ENCODE measurements at regions not wholly inside any gene's neighbourhood (a gene's known extent, or its start where the extent isn't known, plus 50 kb on each side); places are given as distances from the start of the nearest gene placed in this dataset.
"Not testable (repeated sequence)": the region's sequence is repeated elsewhere in the genome, so short reads cannot be mapped to it uniquely, and the experiment has no call there.

DNA sequence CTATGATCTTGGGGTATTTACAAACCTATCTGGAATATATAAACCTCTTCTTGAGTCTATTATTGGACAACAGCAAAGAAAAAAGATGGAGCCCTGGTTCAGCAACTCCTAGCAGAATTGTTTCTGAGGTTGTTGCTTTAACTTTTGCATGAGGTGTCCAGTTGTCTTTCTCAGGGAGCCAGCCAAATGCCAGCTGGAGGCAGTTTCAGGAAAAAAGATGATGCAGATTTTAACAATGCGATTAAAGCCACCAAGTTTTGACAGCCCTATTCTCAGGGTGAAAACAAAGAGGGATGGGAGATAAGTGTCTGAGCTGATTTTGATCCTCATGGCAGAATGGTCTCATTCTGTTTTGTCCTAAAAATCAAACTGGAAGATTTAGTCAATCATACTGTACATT lies 181.6 kb upstream of the RASGRP1 start:
- no peak for DNase-seq

DNA sequence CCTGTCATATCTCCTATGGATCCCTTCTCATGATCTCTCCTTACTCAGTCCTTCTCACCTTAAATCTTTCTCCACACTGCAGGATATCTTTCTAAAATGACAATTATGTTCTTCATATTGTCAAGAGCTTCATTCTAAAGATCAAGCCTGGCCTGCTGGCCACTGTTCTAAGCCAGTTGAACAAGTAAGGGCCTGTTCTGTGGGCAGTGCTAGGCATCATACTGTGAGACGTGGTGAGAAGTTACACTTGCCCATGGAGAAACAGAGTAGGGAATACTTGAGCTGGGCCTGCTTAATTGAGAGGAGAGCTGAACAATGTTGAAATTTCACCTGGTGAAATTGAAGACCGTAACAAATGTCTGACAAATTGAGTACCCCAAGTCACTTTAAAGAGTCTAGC lies 184.1 kb upstream of the RASGRP1 start:
- no peak for DNase-seq

DNA sequence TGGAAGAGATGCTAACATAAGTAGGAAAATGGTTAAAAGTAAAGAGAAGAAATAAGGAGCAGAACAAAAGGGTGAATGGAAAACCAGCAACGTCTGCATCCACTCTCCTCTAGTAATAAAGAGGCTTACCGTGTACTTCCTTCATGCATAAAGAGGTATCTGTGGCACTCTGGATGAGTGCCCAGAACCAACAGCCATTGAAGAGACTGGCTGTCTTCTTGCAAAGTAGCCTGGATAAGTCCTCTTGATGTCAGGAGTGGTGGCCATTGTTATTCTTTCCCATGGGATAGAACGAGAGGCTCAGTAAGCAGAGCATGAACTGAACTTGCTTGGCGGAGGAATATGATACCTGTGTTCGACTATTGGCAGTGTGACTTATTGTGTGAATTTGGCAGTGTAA lies 186.2 kb upstream of the RASGRP1 start:
- no peak for DNase-seq

DNA sequence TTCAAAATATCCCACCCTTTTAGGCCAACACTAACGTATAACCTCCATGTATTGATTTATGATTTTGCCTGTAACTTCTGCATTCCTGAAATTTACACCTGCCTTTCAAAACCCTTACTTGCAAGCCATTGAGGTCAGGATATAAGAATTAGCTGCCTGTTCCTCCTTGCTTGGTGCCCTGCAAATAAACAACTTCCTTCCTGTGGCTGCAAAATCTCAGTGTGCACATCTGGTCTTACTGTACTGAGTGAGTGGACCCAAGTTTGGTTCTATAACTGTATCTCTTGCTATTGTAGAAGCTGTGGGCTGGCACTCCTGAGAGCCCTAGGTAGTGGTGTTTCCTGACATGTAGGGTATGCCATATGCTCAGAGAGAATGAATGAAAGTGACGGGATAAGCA lies 191.1 kb upstream of the RASGRP1 start:
- DNase-seq: no peak

DNA sequence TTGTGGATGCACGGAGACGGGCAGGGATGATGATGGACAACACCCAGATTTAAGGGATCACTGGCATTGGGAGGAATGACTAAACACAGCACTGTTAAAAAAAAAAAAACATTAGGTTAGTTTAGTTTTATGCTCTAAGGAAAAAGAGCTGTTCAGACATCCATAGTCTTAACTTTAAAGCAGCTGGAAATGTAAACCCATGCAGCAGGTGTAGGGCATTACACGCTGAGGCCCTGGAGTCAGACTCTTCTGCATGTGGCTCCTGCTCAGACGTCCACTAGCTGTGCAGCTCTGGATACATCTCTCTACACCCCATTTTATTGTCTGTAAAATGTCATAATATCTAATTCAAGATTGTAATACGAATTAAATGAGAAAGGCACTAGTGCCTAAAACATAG lies 191.8 kb upstream of the RASGRP1 start:
- no peak for DNase-seq

DNA sequence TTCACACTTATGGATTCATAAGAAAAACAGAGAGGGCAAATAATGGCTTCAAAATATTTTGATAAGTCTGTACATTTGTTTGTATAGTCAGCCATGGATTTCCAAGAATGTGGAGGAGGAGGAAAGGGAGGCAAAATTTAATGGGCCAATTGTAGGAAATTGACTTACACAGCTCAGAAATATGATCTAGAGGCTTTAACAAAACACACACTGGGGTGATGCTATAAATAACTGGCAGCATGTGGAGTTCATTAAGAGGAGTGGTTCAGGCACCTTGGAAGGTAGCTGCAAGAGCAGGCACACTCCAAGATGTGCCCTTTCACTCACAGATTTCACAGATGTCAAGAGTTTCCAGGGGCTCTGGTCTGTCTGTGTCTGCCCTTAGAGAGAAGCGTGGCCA lies 193.4 kb upstream of the RASGRP1 start:
- no peak for DNase-seq

DNA sequence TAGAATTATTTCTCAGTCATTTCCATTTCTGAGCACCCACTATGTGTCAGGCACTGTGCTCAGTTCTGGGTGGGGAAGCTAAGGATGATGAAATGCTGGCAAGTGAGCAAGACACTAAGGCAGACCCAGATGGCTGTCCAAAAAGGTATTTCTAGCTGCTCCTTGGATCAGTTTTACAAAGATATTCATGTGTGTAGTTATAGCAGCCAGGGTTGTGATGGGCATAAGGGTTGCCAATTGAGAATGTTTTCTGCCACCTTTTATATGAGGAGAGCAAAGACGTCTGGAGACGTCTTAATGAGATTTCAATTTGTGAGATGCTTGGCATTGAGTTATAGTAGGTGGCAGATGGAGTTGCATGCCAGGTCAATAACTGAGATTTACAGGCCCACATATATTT lies 197.1 kb upstream of the RASGRP1 start:
- no peak for DNase-seq

DNA sequence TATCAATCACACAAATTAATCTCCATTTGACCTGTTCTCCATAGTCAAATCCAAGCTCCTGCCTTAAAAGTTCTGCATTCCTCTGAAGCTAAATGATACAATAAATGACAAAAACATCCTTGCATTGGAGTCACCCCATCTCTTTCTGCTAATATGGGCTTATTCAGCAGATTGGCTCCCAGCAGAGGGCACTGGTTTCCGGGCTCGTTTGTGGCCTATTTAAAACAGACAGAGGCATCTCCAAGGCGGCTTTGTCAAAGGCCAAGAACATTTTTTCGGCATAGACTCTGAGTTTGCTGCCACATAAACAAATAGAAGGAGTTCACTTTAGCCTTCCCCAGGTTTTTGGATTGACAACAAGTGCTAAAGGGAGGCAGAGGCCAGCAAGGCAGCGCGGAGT lies 204.4 kb upstream of the RASGRP1 start:
- no peak for DNase-seq

DNA sequence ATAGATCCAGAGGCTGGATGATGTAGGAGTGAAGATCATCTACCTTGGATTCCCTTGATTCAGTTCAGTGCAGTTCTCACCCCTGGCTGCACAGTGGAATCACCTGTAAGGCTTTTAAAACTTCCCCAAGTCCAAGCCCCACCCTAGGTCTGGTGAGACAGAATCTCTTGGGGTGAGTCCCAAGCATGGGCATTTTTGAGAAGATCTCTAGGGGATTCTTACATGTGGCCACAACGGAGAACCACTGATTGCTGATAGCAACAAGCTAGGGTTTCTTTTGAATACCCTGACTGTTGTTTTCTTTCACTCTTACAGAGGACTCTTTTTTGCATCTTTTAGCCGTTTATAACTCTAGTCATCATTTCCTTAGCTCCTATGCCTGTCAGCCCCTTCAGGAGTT lies 204.9 kb upstream of the RASGRP1 start:
- no peak for DNase-seq

DNA sequence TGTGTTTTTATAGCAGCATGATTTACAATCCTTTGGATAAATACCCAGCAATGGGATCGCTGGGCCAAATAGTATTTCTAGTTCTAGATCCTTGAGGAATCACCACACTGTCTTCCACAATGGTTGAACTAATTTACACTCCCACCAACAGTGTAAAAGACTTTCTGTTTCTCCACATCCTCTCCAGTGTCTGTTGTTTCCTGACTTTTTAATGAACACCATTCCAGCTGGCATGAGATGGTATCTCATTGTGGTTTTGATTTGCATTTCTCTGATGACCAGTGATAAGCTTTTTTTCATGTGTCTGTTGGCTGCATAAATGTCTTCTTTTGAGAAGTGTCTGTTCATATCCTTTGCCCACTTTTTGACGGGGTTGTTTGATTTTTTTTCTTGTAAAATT lies 209.5 kb upstream of the RASGRP1 start:
- DNase-seq: not testable (repeated sequence)

DNA sequence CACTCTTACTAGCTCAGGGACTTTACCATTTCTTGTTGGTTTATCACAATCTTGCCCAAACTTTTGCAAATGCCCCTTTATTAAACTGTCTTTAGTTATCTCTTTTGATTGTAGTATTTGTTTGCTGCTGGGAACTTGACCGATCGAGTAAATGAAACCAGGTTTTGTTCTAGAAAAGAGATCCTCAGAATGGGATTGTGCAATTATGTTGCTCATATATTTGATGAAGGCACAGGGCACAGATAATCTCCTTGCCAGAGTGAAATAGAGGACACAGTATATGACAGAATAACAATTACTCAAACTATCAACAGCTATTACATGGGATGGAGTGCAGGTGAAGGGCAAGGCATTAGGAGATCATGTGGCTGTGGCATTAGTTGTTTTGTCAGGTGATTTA lies 216.6 kb upstream of the RASGRP1 start:
- DNase-seq: no peak

DNA sequence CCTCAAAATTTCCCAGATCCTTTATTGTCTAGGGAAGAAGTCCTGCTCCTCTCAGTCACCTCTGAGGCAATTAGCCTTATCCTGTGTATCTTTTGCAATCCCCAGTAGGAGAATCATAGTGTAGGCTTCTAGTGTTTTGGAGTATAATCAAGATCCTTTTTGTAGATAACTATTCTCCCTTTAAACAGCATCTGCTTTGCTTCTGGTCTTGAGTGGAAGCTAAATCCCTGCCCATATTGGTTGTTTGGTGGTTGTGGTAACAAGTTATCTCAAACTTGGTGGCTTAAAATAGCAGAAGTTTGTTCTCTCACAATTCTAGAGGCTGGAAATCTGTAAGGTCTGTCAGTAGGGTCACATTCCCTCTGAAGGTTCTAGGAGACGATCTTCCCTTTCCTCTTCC lies 217.5 kb upstream of the RASGRP1 start:
- DNase-seq: no peak

DNA sequence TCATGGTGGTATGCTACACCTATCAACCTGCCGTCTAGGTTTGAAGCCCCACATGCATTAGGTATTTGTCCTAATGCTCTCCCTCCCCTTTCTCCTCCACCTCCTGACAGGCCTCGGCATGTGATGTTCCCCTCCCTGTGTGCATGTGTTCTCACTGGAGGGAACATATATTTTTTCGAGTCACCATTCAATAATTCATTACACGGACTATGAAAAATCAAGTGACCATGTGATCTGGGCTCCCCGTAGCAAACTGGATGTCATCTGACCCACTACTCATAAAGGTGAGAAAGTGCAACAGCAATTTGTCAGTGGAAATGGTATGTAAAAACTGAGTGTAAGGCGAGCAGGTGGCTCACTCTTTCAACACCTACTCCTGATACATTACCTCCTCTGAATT lies 224.3 kb upstream of the RASGRP1 start:
- no peak for DNase-seq

DNA sequence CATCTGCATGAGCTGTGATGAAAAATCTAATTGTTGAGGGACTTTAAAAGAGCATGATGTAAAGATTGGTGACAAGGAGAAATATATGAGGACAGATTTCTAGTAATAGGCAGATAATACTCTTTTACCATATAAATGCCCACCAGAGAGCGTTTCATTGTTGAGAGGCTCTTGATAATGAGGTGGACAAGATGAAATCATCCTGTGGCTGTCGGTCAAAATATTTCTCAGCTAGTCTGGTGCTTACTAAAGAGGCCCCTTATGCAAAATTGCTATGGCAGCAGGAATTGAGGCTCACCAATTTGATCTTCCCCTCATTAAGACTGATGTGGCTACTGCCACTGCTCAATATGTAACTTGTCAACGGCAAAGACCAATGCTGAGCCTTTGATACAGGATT lies 225.0 kb upstream of the RASGRP1 start:
- no peak for DNase-seq

DNA sequence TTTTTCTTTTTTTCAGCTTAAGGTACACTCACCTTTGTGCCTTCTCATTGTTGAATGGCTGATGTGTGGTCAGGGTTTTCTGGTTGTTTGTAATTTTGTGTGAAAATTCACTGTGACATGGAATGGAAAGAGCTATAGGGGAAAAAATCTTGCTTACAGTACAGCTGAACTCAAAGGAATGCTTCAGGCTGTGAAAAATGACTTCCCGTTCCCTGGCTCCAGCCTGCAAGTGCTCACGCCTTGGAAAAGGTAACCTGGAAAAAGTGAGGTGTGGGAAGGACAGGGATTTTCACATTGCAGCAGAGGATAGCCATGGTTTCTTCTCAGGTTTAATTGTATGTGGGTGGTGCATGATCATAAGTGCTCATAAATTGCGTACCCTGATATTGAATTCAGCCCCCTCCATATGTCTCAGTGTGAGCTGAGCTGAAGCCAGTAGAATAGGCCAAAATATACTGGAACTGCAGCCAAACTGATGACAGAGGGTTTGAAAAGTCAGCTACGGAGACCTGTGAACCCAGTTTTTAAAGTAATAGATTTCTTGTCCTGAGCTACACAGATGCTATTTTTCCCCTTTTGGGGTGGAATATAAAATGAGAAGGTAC lies 228.7 kb upstream of the RASGRP1 start:
- DNase-seq: no peak

DNA sequence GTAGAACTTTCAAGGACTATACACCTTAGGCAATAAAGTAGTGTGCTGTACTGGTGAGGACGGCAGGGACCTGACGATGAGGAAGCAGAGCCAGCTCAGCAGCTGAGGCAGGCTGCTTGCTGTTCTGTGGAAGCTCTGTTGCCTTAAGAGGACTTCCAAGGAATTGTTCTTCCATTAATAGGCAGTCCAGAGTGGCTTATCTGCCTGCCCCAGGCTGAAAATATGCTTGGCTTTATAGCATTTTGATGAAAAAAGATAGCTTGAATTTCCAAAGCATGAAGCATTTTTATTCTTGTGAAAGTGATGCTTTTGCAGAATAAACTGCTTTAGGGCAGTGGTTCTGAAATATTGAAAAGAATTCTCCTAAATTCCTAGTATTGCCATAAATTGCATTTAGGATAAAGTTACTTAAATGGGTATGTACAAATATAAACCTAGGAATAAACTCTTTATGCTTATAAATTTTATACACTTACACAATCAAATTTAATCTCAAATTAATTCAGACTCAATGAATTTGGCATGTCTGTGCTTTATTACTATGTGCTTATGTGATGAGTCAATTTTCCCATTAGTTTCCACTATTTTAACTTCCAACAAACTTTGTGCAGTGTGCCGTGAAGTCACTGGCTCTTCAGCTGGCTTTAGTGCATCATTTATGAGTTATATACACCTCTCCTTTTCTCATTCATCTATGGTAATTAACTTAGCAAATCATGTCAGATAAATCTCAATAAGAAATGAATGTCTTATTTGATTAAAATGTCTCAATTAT lies 231.0 kb upstream of the RASGRP1 start:
- no peak for DNase-seq

DNA sequence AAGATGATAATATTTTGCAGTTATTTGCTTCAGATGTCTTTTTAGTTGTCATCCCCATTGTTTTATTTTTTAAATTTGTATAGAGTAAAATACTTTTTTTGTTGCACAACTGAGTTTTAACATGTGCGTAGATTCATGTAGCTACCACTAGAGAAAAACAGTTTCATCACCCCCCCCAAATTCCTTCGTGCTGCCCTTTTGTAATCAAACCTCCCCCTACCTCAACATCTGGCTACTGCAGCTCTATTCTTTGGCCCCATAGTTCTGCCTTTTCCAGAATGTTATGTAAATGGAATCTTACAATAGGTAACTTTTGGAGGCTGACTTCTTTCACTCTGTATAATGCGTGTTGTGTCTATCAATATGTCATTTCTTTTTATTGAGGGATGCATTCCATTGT lies 232.0 kb upstream of the RASGRP1 start:
- no peak for DNase-seq

DNA sequence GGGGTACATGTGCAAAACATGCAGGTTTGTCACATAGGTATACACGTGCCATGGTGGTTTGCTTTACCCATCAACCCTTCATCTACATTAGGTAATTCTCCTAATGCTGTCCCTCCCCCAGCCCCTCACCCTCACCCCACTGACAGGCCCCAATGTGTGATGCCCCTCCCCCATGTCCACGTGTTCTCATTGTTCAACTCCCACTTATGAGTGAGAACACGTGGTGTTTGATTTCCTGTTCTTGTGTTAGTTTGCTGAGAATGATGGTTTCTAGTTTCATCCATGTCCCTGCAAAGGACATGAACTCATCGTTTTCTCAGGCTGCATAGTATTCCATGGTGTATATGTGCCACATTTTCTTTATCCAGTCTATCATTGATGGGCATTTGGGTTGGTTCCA lies 232.9 kb upstream of the RASGRP1 start:
- not testable (repeated sequence) for DNase-seq

DNA sequence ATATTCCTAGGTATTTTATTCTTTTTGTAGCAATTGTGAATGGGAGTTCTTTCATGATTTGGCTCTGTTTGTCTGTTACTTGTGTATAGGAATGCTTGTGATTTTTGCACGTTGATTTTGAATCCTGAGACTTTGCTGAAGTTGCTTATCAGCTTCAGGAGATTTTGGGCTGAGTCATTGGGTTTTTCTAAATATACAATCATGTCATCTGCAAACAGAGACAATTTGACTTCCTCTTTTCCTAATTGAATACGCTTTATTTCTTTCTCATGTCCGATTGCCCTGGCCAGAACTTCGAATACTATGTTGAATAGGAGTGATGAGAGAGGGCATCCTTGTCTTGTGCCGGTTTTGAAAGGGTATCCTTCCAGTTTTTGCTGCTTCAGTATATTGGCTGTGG lies 234.6 kb upstream of the RASGRP1 start:
- not testable (repeated sequence) for DNase-seq

DNA sequence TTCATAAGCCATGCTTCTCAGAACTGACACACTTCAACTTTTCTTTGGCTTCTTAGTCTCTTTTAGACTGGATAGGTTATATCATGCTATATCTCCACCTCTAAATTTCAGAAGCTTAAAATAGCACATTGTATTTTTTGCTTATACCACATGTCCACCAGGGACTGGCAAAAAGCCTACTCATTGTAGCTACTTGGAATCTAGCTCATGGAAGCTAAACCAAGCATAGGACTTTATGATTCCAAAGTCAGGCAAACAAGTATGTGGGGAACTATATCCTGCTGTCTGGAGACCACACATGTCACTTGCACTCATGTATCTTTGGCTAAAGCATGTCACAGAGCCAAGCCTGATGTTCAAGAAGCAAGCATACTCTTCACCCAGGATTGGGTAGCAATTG lies 245.0 kb upstream of the RASGRP1 start:
- DNase-seq: no peak

DNA sequence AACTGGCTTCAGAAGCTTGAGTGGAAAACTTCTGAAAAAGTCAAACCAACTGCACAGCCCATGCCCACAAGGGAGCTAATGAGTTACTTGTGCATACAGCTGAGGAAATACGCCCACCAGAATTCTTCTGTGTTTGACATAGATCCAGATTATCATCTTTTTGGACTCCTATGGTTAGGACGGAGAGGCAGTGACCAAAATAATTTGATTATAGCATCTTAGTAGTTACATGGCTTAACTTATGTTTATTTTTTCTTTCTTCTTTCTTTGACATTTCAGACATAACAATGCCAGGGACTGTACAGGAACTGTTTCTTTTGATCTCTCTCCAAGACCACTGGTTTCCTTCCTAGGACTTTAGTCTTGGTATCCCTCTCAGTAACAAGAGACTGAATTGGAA lies 246.1 kb upstream of the RASGRP1 start:
- no peak for DNase-seq

DNA sequence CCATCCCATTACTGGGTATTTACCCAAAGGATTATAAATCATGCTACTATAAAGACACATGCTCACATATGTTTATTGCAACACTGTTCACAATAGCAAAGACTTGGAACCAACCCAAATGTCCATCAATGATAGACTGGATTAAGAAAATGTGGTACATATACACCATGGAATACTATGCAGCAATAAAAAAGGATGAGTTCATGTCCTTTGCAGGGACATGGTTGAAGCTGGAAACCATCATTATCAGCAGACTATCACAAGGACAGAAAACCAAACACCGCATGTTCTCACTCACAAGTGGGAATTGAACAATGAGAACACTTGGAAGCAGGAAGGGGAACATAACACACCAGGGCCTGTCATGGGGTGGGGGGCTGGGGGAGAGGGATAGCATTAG lies 249.6 kb upstream of the RASGRP1 start:
- not testable (repeated sequence) for DNase-seq

DNA sequence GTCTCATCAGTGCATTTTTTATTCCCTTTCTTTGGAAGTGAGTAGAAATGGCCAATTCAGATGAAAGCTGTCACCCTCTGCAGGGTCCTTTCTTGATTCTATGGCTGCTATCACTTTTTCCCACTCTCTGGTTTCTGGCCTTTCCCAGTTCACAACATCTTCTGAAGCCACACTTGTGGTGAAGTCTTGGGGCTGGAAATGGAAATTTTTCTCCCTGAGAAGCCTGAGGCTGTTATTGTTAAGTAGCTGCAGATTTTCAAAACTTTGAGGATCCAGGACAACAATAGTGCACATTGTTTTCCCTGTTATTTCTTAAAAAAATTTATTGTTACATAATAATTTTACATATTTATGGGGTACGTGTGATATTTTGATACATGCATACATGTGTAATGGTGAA lies 250.3 kb upstream of the RASGRP1 start:
- no peak for DNase-seq

DNA sequence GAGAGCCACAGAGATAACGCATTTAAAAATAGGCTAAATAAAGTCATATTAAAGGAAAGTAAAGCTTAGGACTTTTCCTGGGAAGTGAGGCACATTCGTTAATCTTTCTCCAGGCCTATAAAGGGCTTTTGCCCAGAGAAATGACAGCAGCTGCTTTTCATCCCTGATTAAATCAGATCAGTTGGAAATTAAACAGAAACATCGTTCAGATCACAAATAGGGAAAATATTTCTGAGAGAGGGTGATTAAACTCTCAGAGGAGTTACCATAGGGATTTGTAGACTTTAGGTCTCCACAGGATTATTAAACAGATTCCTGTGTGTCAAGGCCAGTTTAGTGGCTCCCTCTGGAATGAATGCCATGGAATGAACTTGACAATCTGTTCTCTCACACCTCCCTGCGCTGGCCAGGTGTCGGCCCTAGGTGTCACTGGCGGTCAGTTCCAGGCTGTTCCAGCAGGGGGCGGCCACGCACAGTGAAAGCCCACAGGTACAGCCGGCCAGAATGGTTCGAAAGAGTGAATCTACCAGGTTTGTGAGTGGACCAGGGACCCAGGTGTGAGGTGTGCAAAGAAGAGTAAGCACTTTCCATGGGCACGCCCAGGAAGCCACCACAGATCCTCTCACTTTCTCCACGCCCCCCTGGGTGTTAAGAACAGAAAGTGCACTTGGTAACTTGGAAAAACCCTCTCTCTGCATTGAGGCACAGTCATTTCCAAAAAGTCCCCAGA lies 253.0 kb upstream of the RASGRP1 start:
- peak; percentile 27 to 33 for DNase-seq
